Endodermal cell (in vitro differentiated cells): ENCODE measurements at regions not wholly inside any gene's neighbourhood (a gene's known extent, or its start where the extent isn't known, plus 50 kb on each side); places are given as distances from the start of the nearest gene placed in this dataset.

Experiments used
- DNase-seq: peaks from one replicate; pipeline ENCODE4 v3.0.0-alpha.2; 2017
- H3K27ac ChIP-seq: 2 replicates; pipeline ENCODE4 v1.5.1; 2013; ENCODE audit warnings: mild to moderate bottlenecking, low read depth, low read length, moderate library complexity
- H3K27me3 ChIP-seq: 2 replicates; pipeline ENCODE4 v1.6.1; 2013; ENCODE audit warnings: mild to moderate bottlenecking, low read length, moderate library complexity; ENCODE audit not compliant: insufficient read depth, control insufficient read depth, poor library complexity, severe bottlenecking
- H3K36me3 ChIP-seq: 2 replicates; pipeline ENCODE4 v1.7.0; 2013; ENCODE audit warnings: mild to moderate bottlenecking, low read length, moderate library complexity; ENCODE audit not compliant: control insufficient read depth, insufficient read depth
- H3K4me1 ChIP-seq: one replicate; pipeline ENCODE4 v1.7.0; 2013; ENCODE audit warnings: low read length; ENCODE audit not compliant: control insufficient read depth, insufficient read depth
- H3K4me3 ChIP-seq: 2 replicates; pipeline ENCODE4 v1.5.1; 2013; ENCODE audit warnings: mild to moderate bottlenecking, low read length, moderate library complexity
- H3K9ac ChIP-seq: 2 replicates; pipeline ENCODE4 v1.6.1; 2013; ENCODE audit warnings: mild to moderate bottlenecking, low read length, moderate library complexity; ENCODE audit not compliant: poor library complexity, severe bottlenecking; ENCODE audit errors: extremely low read depth
- H3K9me3 ChIP-seq: 2 replicates; pipeline ENCODE4 v1.6.1; 2013; ENCODE audit warnings: mild to moderate bottlenecking, low read length, moderate library complexity; ENCODE audit not compliant: control insufficient read depth
- H3K27ac Mint-ChIP-seq: 2 replicates; pipeline ENCODE4 v1.8.0; 2020; ENCODE audit warnings: mixed read lengths
- H3K27me3 Mint-ChIP-seq: 2 replicates; pipeline ENCODE4 v1.8.0; 2021; ENCODE audit warnings: mild to moderate bottlenecking, mixed read lengths; ENCODE audit not compliant: insufficient read depth
- H3K36me3 Mint-ChIP-seq: 2 replicates; pipeline ENCODE4 v1.8.0; 2020; ENCODE audit warnings: low read depth, mixed read lengths
- H3K4me1 Mint-ChIP-seq: 2 replicates; pipeline ENCODE4 v1.8.0; 2020; ENCODE audit warnings: mixed read lengths
- H3K4me3 Mint-ChIP-seq: 2 replicates; pipeline ENCODE4 v1.8.0; 2020; ENCODE audit warnings: mild to moderate bottlenecking, moderate library complexity, mixed read lengths
- H3K9me3 Mint-ChIP-seq: 2 replicates; pipeline ENCODE4 v1.8.0; 2020; ENCODE audit warnings: mild to moderate bottlenecking, mixed read lengths
- CTCF ChIP-seq: fragments of 200-600 bp; sonication (generic); conservative IDR thresholded peaks from 2 replicates; pipeline ENCODE4 v1.5.0; 2021; ENCODE audit warnings: antibody characterized with exemption, mild to moderate bottlenecking
- WGBS, 2 experiments: methylation state at CpG; one replicate each; pipeline versions ENCODE4 v1.1.5 to v1.1.7; 2013; ENCODE audit warnings: missing lambda C conversion rate in 2 of 2, mixed read lengths in 1 of 2; ENCODE audit not compliant: insufficient coverage in 1 of 2, insufficient read length in 1 of 2; 5-methylcytosine and 5-hydroxymethylcytosine counted together

GRCh38 chr2:149814901-149815300 is 227.3 kb upstream of the MMADHC start:
- H3K9me3 Mint-ChIP-seq: peaks cover 6% of the 10 kb centered on the region
- Histone ChIP-seq H3K27me3 (no peaks in the 10 kb centered on the region), H3K4me3 (no peak overlapping the region), H3K36me3 (no peaks in the 10 kb centered on the region), H3K4me1 (peaks cover 11% of the 10 kb centered on the region), H3K9ac (no peak overlapping the region), H3K9me3 (no peaks in the 10 kb centered on the region), H3K27ac (no peak overlapping the region)
- H3K4me3 Mint-ChIP-seq: no peak overlapping the region
- H3K27me3 Mint-ChIP-seq: no peaks in the 10 kb centered on the region
- TF ChIP-seq CTCF: no peak
- H3K27ac Mint-ChIP-seq: no peak overlapping the region
- peaks cover 33% of the 10 kb centered on the region for H3K4me1 Mint-ChIP-seq
- 80 to 100% methylated on average over 1 to 3 of the region's 3 CpGs for WGBS, 2 experiments
- DNase-seq: no peak
- H3K36me3 Mint-ChIP-seq: no peaks in the 10 kb centered on the region

GRCh38 chr2:149814049-149814448 is 226.5 kb upstream of the MMADHC start:
- no peak overlapping the region for H3K9ac ChIP-seq
- peaks cover 6% of the 10 kb centered on the region for H3K9me3 Mint-ChIP-seq
- no peaks in the 10 kb centered on the region for H3K27me3 ChIP-seq
- no peaks in the 10 kb centered on the region for H3K36me3 Mint-ChIP-seq
- no peak overlapping the region for H3K27ac Mint-ChIP-seq
- no peak for TF ChIP-seq CTCF
- WGBS, 2 experiments: 91% methylated on average over 1 of the region's 1 CpG; no CpG with 5 or more reads in 1 of the 2 experiments
- no peak for DNase-seq
- no peaks in the 10 kb centered on the region for H3K36me3 ChIP-seq
- no peaks in the 10 kb centered on the region for H3K9me3 ChIP-seq
- H3K4me3 ChIP-seq: no peak overlapping the region
- no peak overlapping the region for H3K4me3 Mint-ChIP-seq
- H3K4me1 ChIP-seq: peaks cover 6% of the 10 kb centered on the region
- no peak overlapping the region for H3K27ac ChIP-seq
- H3K4me1 Mint-ChIP-seq: peaks cover 30% of the 10 kb centered on the region
- no peaks in the 10 kb centered on the region for H3K27me3 Mint-ChIP-seq

GRCh38 chr2:149808556-149808955 is 221.0 kb upstream of the MMADHC start:
- Histone ChIP-seq H3K4me3 (no peak overlapping the region), H3K9me3 (no peaks in the 10 kb centered on the region), H3K36me3 (no peaks in the 10 kb centered on the region), H3K27me3 (no peaks in the 10 kb centered on the region), H3K9ac (no peak overlapping the region), H3K27ac (no peak overlapping the region), H3K4me1 (no peaks in the 10 kb centered on the region)
- 33 to 75% methylated on average over 1 to 2 of the region's 2 CpGs for WGBS, 2 experiments
- no peak for TF ChIP-seq CTCF
- peaks cover 6% of the 10 kb centered on the region for H3K9me3 Mint-ChIP-seq
- no peak overlapping the region for H3K27ac Mint-ChIP-seq
- no peaks in the 10 kb centered on the region for H3K4me1 Mint-ChIP-seq
- no peak for DNase-seq
- no peaks in the 10 kb centered on the region for H3K36me3 Mint-ChIP-seq
- H3K27me3 Mint-ChIP-seq: no peaks in the 10 kb centered on the region
- no peak overlapping the region for H3K4me3 Mint-ChIP-seq
